Right lobe of liver (tissue), 6 donors: ENCODE measurements at regions not wholly inside any gene's neighbourhood (a gene's known extent, or its start where the extent isn't known, plus 50 kb on each side); places are given as distances from the start of the nearest gene placed in this dataset.

Experiments
- ATAC-seq, 4 donors: fragments of 200-7000 bp; cut with Tn5 transposase; one replicate each; pipeline ENCODE4 v1.9.1; 2020; ENCODE audit warnings: mild to moderate bottlenecking in 4 of 4, moderate library complexity in 4 of 4
- DNase-seq, 3 donors: peaks; one replicate each; pipeline ENCODE4 v3.0.0-alpha.2; 2020
- H3K27ac ChIP-seq, 3 donors: fragments of 200-600 bp; one replicate each; pipeline ENCODE4 v1.8.0; 2022
- H3K27me3 ChIP-seq, 2 donors: fragments of 200-600 bp; one replicate each; pipeline ENCODE4 v1.8.0; 2022
- H3K36me3 ChIP-seq, 4 donors: fragments of 200-600 bp; sonication (generic) in 1 of 4; one replicate each; pipeline versions ENCODE4 v1.5.1 to v1.8.0; 2017 to 2022; ENCODE audit warnings: control low read depth in 1 of 4
- H3K4me1 ChIP-seq, 4 donors: fragments of 200-600 bp; sonication (generic) in 1 of 4; one replicate each; pipeline versions ENCODE4 v1.5.1 to v1.8.0; 2017 to 2022; ENCODE audit warnings: control low read depth in 1 of 4
- H3K4me3 ChIP-seq, 3 donors: fragments of 200-600 bp; one replicate each; pipeline ENCODE4 v1.8.0; 2022
- H3K9me3 ChIP-seq, 4 donors: fragments of 200-600 bp; sonication (generic) in 1 of 4; one replicate each; pipeline versions ENCODE4 v1.5.1 to v1.8.0; 2017 to 2022; ENCODE audit warnings: control low read depth in 1 of 4
- POLR2A ChIP-seq: fragments of 450-650 bp; IDR thresholded peaks from one replicate; pipeline ENCODE4 v1.6.1; 2017; ENCODE audit warnings: antibody characterized with exemption, mild to moderate bottlenecking
- WGBS: methylation state at CpG from one replicate; pipeline ENCODE4 v1.1.6; 2018; ENCODE audit warnings: low coverage, low lambda C conversion rate; ENCODE audit not compliant: insufficient coverage; ENCODE audit errors: missing lambda C conversion rate; 5-methylcytosine and 5-hydroxymethylcytosine counted together
- intact Hi-C, 2 donors: fragments of 100-400 bp; cut with DNase I; formaldehyde crosslinking; loops; one replicate each; pipeline versions ENCODE4 v1.11.2 to v1.14.1; 2022
- TF ChIP-seq, protein P1 (sequence below), 4 donors: fragments of 200-600 bp in 3 of 4; fragments of 450-650 bp in 1 of 4; IDR thresholded peaks; one replicate each; pipeline versions ENCODE4 v1.5.1 to v1.8.0; 2016 to 2022; ENCODE audit warnings: antibody characterized with exemption in 4 of 4, mild to moderate bottlenecking in 2 of 4
- donor health status: DM: no; HTN: yes; CAD: no.
- donor health status: DM: no; HTN: no; CAD: no.
- donor health status: DM: no; HTN: no; CAD: no.
- donor health status: DM: no; HTN: yes; CAD: no.
- donor health status: DM: no; HTN: yes; CAD: no.

DNA sequence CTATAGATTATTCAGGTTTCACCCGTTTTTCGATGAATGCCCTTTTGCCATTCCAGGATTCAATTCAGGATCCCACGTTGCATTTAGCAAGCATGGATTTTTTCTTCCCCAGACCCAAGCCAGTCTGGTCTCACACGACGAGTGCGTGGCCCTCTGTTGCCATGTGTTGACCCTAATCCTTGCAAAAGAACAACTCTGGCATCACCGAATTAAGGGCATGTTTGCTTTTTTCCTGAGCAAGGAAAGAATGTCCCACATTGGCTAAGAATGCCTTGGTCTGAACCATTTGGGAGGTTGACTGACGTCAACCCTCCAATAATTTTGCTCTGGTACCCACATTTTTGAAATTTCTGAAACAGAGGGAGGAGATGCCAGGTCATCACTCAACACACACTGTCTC, 153.0 kb upstream of the WNT4 start:
- H3K4me1 ChIP-seq: peaks cover 0 to 11% (median 5%) of the 10 kb centered on the region in 4 donors
- H3K9me3 ChIP-seq: no peaks in the 10 kb centered on the region
- no peaks in the 10 kb centered on the region for H3K36me3 ChIP-seq
- DNase-seq (no peak), ATAC-seq (peak; percentile 35 to 68 (median 54))
- intact Hi-C loops: no loop called here
- 46% methylated on average over 8 of the region's 8 CpGs for WGBS
- TF ChIP-seq, protein P1, sequence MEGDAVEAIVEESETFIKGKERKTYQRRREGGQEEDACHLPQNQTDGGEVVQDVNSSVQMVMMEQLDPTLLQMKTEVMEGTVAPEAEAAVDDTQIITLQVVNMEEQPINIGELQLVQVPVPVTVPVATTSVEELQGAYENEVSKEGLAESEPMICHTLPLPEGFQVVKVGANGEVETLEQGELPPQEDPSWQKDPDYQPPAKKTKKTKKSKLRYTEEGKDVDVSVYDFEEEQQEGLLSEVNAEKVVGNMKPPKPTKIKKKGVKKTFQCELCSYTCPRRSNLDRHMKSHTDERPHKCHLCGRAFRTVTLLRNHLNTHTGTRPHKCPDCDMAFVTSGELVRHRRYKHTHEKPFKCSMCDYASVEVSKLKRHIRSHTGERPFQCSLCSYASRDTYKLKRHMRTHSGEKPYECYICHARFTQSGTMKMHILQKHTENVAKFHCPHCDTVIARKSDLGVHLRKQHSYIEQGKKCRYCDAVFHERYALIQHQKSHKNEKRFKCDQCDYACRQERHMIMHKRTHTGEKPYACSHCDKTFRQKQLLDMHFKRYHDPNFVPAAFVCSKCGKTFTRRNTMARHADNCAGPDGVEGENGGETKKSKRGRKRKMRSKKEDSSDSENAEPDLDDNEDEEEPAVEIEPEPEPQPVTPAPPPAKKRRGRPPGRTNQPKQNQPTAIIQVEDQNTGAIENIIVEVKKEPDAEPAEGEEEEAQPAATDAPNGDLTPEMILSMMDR (IDR thresholded peaks at IDR 0.05): no peak
- TF ChIP-seq POLR2A: no peak
- peak overlapping the region in 1 of 3 donors; percentile 39 for H3K27ac ChIP-seq
- no peak overlapping the region for H3K4me3 ChIP-seq
- no peaks in the 10 kb centered on the region for H3K27me3 ChIP-seq

DNA sequence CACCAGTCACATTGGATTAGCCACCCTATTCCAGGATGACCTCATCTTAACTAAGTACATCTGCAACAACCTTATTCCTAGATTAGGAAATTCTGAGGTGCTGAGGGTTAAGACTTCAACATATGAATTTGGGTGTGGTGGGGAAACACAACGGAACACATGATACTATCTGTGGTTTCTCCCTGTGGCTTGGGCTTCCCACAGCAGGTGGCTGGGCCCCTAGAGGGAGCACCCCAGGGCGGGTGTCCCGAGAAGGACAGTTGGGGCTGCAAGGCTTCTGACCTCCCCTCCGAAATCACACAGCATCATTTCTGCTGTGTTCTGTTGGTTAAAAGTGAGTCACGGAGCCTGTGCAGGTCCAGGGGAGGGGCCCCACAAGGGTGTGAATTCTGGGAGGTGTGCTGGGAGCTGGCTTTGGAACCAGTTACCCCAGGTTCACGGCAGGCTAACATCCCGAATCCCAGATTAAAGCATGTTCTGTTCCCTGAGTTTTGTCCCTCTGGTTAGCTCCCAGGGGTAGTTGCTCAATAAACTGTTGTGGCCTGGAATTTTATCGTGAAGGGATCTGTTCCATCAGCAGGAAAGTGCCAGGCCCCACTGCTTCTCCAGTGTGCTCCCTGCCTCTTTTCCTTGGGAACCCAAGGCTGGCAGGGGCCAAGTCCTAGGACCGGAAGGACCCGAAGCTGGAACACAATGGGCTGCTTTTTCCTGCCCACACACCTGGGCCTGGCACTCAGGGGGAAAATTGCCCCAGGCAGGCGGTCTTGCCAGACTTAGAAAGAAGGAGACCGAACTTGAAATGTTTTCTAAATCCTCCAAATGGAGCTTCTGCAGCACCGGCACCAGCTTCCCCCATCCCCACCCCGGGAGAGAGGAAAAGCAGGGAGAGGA, 154.0 kb upstream of the WNT4 start:
- H3K27me3 ChIP-seq: no peaks in the 10 kb centered on the region
- H3K27ac ChIP-seq: no peak overlapping the region
- H3K4me1 ChIP-seq: peaks cover 0 to 11% (median 5%) of the 10 kb centered on the region in 4 donors
- no peaks in the 10 kb centered on the region for H3K9me3 ChIP-seq
- DNase-seq: peak in 1 of 3 donors; percentile 40
- H3K36me3 ChIP-seq: no peaks in the 10 kb centered on the region
- peak in 2 of 4 donors; percentile 13 to 30 for ATAC-seq
- no peak overlapping the region for H3K4me3 ChIP-seq
- TF ChIP-seq, protein P1 (IDR thresholded peaks at IDR 0.05): no peak
- no peak for TF ChIP-seq POLR2A
- intact Hi-C loops: no loop called here
- WGBS: 61% methylated on average over 5 of the region's 14 CpGs

DNA sequence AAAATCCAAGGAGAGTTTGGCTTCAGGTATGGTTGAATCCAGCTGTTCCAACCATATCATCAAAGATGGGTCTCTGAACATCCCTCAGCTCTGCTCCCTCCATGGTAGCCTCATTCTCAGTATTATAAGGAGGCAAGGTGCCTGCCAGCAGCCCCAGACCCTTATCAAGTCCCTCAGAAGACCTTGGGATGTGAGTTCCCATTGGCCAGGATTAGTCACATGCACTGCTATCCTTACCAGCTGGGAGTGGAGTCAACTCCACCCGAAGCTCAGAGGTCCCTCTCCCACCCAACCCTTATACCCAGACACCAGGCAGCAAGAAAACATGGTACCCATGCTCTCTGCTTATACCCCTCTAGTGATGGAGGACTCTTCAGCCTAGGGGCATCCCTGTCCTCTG, 153.7 kb upstream of the ZBTB40 start:
- DNase-seq: peak in 1 of 3 donors; percentile 23
- no peaks in the 10 kb centered on the region for H3K27me3 ChIP-seq
- WGBS: no CpG with 5 or more reads among the region's 1 CpG

DNA sequence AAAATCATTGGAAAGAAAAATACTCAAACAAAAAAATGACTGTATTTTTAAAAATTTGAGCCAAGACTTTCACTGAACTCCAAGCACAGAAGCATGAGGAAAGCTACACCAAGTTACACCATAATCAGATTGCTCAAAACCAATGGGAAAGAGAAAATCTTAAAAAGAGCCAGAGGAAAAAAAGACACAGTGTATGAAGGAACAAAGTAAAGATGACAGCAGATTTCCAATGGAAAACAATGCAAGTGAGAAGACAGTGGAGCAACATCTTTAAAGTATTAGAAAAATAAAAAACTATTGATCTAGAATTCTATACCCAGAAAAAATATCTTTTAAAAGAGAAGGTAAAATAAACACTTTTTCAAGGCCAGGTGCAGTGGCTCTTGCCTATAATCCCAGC, 147.8 kb upstream of the ZBTB40 start:
- DNase-seq (no peak), ATAC-seq (no peak)
- Histone ChIP-seq H3K9me3 (peaks cover 0 to 6% (median 0%) of the 10 kb centered on the region in 4 donors), H3K36me3 (no peaks in the 10 kb centered on the region), H3K27ac (no peak overlapping the region), H3K27me3 (peaks cover 0 to 9% of the 10 kb centered on the region in 2 donors), H3K4me1 (no peaks in the 10 kb centered on the region), H3K4me3 (no peak overlapping the region)
- TF ChIP-seq, protein P1 (IDR thresholded peaks at IDR 0.05): no peak
- no peak for TF ChIP-seq POLR2A
- intact Hi-C loops: no loop called here

More for the DNA sequence above, 153.7 kb upstream of the ZBTB40 start:
- H3K4me3 ChIP-seq: no peak overlapping the region
- intact Hi-C loops: no loop called here
- H3K9me3 ChIP-seq: no peaks in the 10 kb centered on the region
- H3K27ac ChIP-seq: no peak overlapping the region
- ATAC-seq: no peak
- H3K36me3 ChIP-seq: no peaks in the 10 kb centered on the region
- TF ChIP-seq, protein P1 (IDR thresholded peaks at IDR 0.05): no peak
- TF ChIP-seq POLR2A: no peak
- peaks cover 0 to 11% (median 5%) of the 10 kb centered on the region in 4 donors for H3K4me1 ChIP-seq
